Neural progenitor cell (in vitro differentiated cells): ENCODE measurements at regions not wholly inside any gene's neighbourhood (a gene's known extent, or its start where the extent isn't known, plus 50 kb on each side); places are given as distances from the start of the nearest gene placed in this dataset.

Source experiments
- EZH2 ChIP-seq: fragments of 200-600 bp; sonication (generic); IDR thresholded peaks from 2 replicates; pipeline ENCODE4 v1.6.1; 2017; ENCODE audit warnings: antibody characterized with exemption, mild to moderate bottlenecking, moderate library complexity
- TF ChIP-seq, protein P1 (sequence below): fragments of 200-600 bp; sonication (generic); IDR thresholded peaks from 2 replicates; pipeline ENCODE4 v1.5.1; 2017; ENCODE audit warnings: antibody characterized with exemption, mild to moderate bottlenecking

DNA sequence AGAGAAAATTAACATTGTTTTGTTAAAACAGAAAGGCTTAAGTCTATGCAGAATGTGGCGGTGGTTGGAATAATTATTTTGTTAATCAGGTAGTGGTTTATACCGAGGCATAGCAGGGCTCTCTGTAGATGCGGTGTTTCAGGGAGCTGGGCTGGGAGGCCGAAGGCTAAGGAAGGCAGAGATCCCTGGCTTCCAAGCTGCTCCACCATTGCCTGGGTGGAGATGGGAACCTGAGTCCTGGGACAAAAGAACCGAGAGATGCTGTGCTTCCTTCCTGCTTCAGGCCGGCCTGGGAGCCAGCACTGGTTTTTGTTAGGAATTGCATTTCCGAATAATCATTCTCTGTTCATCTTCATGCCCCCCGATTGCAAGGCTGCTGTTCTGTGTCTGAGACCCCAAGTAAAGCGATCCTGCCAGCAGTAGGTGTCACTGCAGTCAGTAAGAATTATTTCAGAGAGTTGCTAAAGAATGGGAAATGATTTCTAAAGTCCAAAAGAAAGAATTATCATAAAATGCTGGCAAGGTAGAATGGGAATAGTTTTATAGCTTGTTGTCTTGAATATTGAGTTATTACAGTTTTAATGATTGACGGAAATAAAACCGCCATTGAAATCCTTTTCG is 824.9 kb downstream of the GALR1 start:
- TF ChIP-seq, protein P1, sequence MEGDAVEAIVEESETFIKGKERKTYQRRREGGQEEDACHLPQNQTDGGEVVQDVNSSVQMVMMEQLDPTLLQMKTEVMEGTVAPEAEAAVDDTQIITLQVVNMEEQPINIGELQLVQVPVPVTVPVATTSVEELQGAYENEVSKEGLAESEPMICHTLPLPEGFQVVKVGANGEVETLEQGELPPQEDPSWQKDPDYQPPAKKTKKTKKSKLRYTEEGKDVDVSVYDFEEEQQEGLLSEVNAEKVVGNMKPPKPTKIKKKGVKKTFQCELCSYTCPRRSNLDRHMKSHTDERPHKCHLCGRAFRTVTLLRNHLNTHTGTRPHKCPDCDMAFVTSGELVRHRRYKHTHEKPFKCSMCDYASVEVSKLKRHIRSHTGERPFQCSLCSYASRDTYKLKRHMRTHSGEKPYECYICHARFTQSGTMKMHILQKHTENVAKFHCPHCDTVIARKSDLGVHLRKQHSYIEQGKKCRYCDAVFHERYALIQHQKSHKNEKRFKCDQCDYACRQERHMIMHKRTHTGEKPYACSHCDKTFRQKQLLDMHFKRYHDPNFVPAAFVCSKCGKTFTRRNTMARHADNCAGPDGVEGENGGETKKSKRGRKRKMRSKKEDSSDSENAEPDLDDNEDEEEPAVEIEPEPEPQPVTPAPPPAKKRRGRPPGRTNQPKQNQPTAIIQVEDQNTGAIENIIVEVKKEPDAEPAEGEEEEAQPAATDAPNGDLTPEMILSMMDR, result peak; percentile 37
- no peak for TF ChIP-seq EZH2
